ENCODE measurements at regions not wholly inside any gene's neighbourhood (a gene's known extent, or its start where the extent isn't known, plus 50 kb on each side); places are given as distances from the start of the nearest gene placed in this dataset.
"Not testable (repeated sequence)": the region's sequence is repeated elsewhere in the genome, so short reads cannot be mapped to it uniquely, and the experiment has no call there.

- H3K4me3 ChIP-seq: no peak overlapping the region
- no peaks in the 10 kb centered on the region for H3K4me1 ChIP-seq
- DNase-seq: no peak
- H3K27me3 ChIP-seq: no peaks in the 10 kb centered on the region
- H3K27ac ChIP-seq: no peak overlapping the region
- no peaks in the 10 kb centered on the region for H3K36me3 ChIP-seq
- H3K9ac ChIP-seq (ENCODE audit: low read depth in 2 of 2, low read length in 2 of 2): no peak overlapping the region
- TF ChIP-seq, protein P1, sequence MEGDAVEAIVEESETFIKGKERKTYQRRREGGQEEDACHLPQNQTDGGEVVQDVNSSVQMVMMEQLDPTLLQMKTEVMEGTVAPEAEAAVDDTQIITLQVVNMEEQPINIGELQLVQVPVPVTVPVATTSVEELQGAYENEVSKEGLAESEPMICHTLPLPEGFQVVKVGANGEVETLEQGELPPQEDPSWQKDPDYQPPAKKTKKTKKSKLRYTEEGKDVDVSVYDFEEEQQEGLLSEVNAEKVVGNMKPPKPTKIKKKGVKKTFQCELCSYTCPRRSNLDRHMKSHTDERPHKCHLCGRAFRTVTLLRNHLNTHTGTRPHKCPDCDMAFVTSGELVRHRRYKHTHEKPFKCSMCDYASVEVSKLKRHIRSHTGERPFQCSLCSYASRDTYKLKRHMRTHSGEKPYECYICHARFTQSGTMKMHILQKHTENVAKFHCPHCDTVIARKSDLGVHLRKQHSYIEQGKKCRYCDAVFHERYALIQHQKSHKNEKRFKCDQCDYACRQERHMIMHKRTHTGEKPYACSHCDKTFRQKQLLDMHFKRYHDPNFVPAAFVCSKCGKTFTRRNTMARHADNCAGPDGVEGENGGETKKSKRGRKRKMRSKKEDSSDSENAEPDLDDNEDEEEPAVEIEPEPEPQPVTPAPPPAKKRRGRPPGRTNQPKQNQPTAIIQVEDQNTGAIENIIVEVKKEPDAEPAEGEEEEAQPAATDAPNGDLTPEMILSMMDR (IDR thresholded peaks at IDR 0.05): no peak
- intact Hi-C loops (cut with DNase I): no loop called here
- H3K9me3 ChIP-seq: peaks cover 19% of the 10 kb centered on the region
These were observed 213.5 kb downstream of the FOXD4L6 start for GRCh38 chr9:40914772-40915659.

DNA sequence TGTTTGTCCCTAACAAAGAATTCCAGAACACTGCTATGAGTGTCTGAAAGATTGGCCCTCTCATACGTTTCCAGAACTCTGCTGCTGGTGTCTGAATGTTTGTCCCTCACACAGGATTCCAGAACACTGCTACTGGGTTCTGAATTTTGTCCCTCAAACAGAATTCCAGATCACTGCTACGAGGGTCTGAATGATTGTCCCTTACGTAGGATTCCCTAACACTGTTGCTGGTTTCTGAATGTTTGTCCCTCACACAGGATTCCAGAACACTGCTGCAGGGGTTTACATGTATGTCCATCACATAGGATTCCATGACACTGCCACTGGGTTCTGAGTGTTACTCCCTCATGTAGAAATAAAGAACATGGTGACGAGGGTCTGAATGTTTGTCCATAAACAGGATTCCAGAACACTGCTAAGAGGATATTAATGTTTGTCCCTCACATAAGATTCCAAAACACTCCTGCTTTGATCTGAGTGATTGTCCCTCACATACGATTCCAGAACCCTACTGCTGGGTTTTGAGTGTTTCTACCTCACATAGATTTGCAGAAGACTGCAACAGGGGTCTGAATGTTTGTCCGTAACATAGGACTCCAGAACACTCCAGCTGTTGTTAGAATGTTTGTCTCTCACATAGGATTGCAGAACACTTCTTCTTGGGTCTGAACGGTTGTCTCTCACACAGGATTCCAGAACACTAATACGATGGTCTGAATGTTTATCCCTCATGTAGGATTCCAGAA is 214.4 kb downstream of the FOXD4L6 start:
- Histone ChIP-seq H3K27ac (no peak overlapping the region), H3K4me3 (no peak overlapping the region), H3K36me3 (no peaks in the 10 kb centered on the region), H3K9ac (ENCODE audit: low read depth in 2 of 2, low read length in 2 of 2) (no peak overlapping the region), H3K4me1 (no peaks in the 10 kb centered on the region), H3K27me3 (no peaks in the 10 kb centered on the region), H3K9me3 (peaks cover 21% of the 10 kb centered on the region)
- intact Hi-C loops (cut with DNase I): no loop called here
- TF ChIP-seq, protein P1 (IDR thresholded peaks at IDR 0.05): no peak
- DNase-seq: no peak

DNA sequence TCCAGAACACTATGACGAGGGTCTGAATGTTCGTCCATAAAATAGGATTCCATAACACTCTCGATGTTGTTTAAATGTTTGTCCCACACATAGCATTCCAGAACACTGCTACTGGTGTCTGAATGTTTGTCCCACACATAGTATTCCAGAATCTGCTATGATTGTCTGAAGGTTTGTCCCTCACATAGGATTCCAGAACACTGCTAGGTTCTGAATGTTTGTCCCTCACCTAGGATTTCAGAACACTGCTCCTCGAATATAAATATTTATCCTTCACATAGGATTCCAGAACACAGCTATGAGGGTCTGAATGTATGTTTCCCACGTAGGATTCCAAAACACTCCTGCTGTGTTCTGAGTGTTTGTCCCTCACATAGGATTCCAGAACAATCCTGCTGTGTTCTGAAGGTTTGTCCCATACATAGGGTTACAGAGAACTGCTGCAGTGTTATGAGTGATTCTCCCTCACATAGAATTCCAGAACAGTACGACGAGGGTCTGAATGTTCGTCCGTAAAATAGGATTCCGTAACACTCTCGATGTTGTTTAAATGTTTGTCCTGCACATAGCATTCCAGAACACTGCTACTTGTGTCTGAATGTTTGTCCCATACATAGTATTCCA is 215.3 kb downstream of the FOXD4L6 start:
- no peak overlapping the region for H3K4me3 ChIP-seq
- DNase-seq: no peak
- H3K4me1 ChIP-seq: no peaks in the 10 kb centered on the region
- TF ChIP-seq, protein P1 (IDR thresholded peaks at IDR 0.05): no peak
- intact Hi-C loops (cut with DNase I): no loop called here
- no peak overlapping the region for H3K27ac ChIP-seq
- no peaks in the 10 kb centered on the region for H3K36me3 ChIP-seq
- no peak overlapping the region for H3K9ac ChIP-seq (ENCODE audit: low read depth in 2 of 2, low read length in 2 of 2)
- peaks cover 21% of the 10 kb centered on the region for H3K9me3 ChIP-seq
- H3K27me3 ChIP-seq: no peaks in the 10 kb centered on the region

GRCh38 chr9:40912679-40913078 is 215.8 kb downstream of the FOXD4L6 start:
- intact Hi-C loops (cut with DNase I); H3K4me3 ChIP-seq; H3K27ac ChIP-seq; H3K36me3 ChIP-seq; H3K9ac ChIP-seq (ENCODE audit: low read depth in 2 of 2, low read length in 2 of 2); H3K27me3 ChIP-seq; H3K4me1 ChIP-seq; DNase-seq: not testable (repeated sequence)
- H3K9me3 ChIP-seq: peaks cover 21% of the 10 kb centered on the region

- H3K9ac ChIP-seq (ENCODE audit: low read depth in 2 of 2, low read length in 2 of 2): no peak overlapping the region
- no peak overlapping the region for H3K27ac ChIP-seq
- peaks cover 21% of the 10 kb centered on the region for H3K9me3 ChIP-seq
- DNase-seq: no peak
- H3K36me3 ChIP-seq: no peaks in the 10 kb centered on the region
- TF ChIP-seq, protein P1 (IDR thresholded peaks at IDR 0.05): no peak
- no peaks in the 10 kb centered on the region for H3K4me1 ChIP-seq
- H3K4me3 ChIP-seq: no peak overlapping the region
- no peaks in the 10 kb centered on the region for H3K27me3 ChIP-seq
- intact Hi-C loops (cut with DNase I): no loop called here
These were observed 216.8 kb downstream of the FOXD4L6 start for GRCh38 chr9:40911647-40912046.

GRCh38 chr9:40910995-40911394 is 217.5 kb downstream of the FOXD4L6 start:
- H3K9ac ChIP-seq (ENCODE audit: low read depth in 2 of 2, low read length in 2 of 2); H3K27me3 ChIP-seq; H3K4me1 ChIP-seq; H3K36me3 ChIP-seq; DNase-seq; H3K27ac ChIP-seq; intact Hi-C loops (cut with DNase I); H3K4me3 ChIP-seq: not testable (repeated sequence)
- H3K9me3 ChIP-seq: peaks cover 19% of the 10 kb centered on the region
